Left ventricle myocardium inferior (tissue), 1 donor: ENCODE measurements at regions not wholly inside any gene's neighbourhood (a gene's known extent, or its start where the extent isn't known, plus 50 kb on each side); places are given as distances from the start of the nearest gene placed in this dataset.

Source experiments
- DNase-seq: peaks from one replicate; pipeline ENCODE4 v3.0.0-alpha.2; 2020
- H3K27ac ChIP-seq: fragments of 200-600 bp; replicated peaks from 2 replicates; pipeline ENCODE4 v1.8.0; 2021
- H3K27me3 ChIP-seq: fragments of 200-600 bp; 2 replicates; pipeline ENCODE4 v1.8.0; 2021; ENCODE audit warnings: low read depth
- H3K36me3 ChIP-seq: fragments of 200-600 bp; 2 replicates; pipeline ENCODE4 v1.8.0; 2021
- H3K4me1 ChIP-seq: fragments of 200-600 bp; 2 replicates; pipeline ENCODE4 v1.8.0; 2021
- H3K4me3 ChIP-seq: fragments of 200-600 bp; 2 replicates; pipeline ENCODE4 v1.8.0; 2021; ENCODE audit warnings: mild to moderate bottlenecking, moderate library complexity
- H3K9me3 ChIP-seq: fragments of 200-600 bp; replicated peaks from 2 replicates; pipeline ENCODE4 v1.8.0; 2021
- CTCF ChIP-seq: fragments of 200-600 bp; IDR thresholded peaks from 2 replicates; pipeline ENCODE4 v1.8.0; 2021; ENCODE audit warnings: antibody characterized with exemption, mild to moderate bottlenecking, borderline replicate concordance
- intact Hi-C: fragments of 100-400 bp; cut with micrococcal nuclease; formaldehyde crosslinking; loops from one replicate; pipeline ENCODE4 v1.11.0; 2022
- donor health status: DM: no; HTN: yes; CAD: no; lungs with severe emphysema.

DNA sequence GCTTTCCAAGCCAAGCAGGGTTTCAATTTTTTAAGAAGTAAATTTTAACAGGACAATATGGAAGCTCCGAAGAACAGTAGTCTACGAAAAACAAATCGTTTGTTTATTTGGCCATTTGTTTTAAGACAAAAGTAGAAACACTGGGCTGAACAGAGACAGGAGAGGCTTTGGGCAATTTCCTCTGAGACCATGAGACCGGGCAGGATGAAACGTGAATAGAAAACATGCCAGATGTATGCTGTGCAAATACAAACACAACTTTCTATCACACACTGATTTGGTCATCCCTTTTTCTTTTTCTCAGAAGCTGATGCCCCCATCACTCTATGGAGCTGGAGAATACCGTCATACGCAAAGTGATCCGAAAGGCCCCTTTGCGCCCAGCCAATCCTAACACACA lies 1111.1 kb downstream of the BCL11B start:
- Histone ChIP-seq H3K4me1 (no peaks in the 10 kb centered on the region), H3K36me3 (no peaks in the 10 kb centered on the region), H3K27me3 (peaks cover 47% of the 10 kb centered on the region), H3K27ac (no peak overlapping the region), H3K9me3 (no peaks in the 10 kb centered on the region), H3K4me3 (no peak overlapping the region)
- no peak for TF ChIP-seq CTCF
- intact Hi-C loops = no loop called here
- DNase-seq = no peak

DNA sequence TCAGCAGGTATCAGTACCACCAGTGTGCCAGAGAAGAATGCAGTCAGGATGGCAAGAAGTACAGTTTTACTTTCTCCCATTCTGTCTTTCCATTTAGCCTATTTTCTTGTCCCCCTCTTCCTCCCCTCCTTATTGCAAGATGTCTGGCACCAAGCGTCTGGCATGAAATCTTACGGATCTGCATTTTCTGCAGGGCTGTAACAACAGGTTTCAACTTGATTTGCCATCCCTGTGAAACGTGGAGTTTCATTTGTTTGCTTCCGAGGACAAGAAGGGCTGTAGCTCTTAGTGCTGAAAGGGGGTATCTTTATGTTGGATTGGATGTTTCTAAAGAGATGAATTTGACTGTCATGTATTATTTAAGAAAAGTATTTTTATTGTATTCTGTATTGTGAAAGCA lies 1110.6 kb downstream of the BCL11B start:
- intact Hi-C loops = no loop called here

DNA sequence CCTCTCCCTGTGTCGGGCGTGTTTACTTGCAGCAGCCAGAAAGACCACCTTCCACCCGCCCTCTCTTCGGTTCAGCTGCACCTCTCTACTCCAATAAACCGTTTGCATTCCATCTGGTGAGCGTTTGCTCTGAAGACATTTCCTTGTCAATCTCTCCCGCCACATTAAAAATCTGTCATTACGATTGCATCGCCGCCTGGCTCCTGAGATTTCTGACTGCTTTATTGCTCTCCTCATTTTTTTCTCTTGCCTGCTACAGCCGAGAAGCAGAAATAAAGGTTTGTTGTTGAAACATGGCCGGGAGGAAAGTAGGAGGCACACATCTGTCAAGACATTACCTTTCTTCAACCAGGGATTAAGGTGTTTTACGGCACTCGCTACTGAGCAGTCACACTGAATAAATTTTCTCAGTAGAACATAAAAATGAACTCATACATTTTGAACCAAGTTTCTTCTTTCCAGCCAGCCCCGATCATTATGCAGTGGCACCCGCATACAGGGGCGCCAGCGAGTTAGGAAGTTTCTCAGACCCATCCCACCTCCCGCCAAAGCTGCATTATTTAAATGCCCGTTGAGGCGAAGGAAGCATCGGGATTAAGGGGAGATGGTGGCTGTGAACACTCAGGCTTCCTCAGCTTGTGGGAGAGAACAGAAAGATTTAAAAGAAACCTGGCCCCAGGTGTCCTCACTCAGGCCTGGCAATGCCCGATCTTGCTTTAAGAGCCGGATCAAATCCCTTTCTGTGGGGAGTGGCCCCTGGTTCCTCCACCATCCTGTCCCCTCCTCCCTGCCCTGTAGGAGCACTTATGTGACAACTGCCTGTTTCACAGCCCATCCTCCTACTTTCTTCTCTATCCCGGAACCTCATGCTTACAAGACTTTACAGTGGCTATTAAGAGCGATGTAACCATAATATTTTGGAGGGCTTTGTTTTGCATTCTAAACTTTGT lies 1108.9 kb downstream of the BCL11B start:
- no peak for TF ChIP-seq CTCF
- Histone ChIP-seq H3K4me3 (no peak overlapping the region), H3K4me1 (no peaks in the 10 kb centered on the region), H3K9me3 (no peaks in the 10 kb centered on the region), H3K36me3 (no peaks in the 10 kb centered on the region), H3K27me3 (peaks cover 45% of the 10 kb centered on the region), H3K27ac (no peak overlapping the region)
- no peak for DNase-seq
- intact Hi-C loops = no loop called here

More for the DNA sequence above, 1110.6 kb downstream of the BCL11B start:
- DNase-seq = no peak
- Histone ChIP-seq H3K36me3 (no peaks in the 10 kb centered on the region), H3K4me1 (no peaks in the 10 kb centered on the region), H3K4me3 (no peak overlapping the region), H3K27me3 (peaks cover 47% of the 10 kb centered on the region), H3K9me3 (no peaks in the 10 kb centered on the region), H3K27ac (no peak overlapping the region)
- TF ChIP-seq CTCF = no peak

GRCh38 chr14:98163873-98164272 lies 1108.1 kb downstream of the BCL11B start:
- no peaks in the 10 kb centered on the region for H3K4me1 ChIP-seq
- peaks cover 49% of the 10 kb centered on the region for H3K27me3 ChIP-seq
- no peak overlapping the region for H3K4me3 ChIP-seq
- peaks cover 1% of the 10 kb centered on the region for H3K9me3 ChIP-seq
- H3K36me3 ChIP-seq = no peaks in the 10 kb centered on the region
- no peak for DNase-seq
- TF ChIP-seq CTCF = no peak
- intact Hi-C loops = no loop called here
- no peak overlapping the region for H3K27ac ChIP-seq

- Histone ChIP-seq H3K4me1 (no peaks in the 10 kb centered on the region), H3K36me3 (no peaks in the 10 kb centered on the region), H3K27me3 (peaks cover 49% of the 10 kb centered on the region), H3K27ac (no peak overlapping the region), H3K4me3 (no peak overlapping the region), H3K9me3 (peaks cover 8% of the 10 kb centered on the region)
- no peak for DNase-seq
- TF ChIP-seq CTCF = no peak
- intact Hi-C loops = no loop called here
Observed at GRCh38 chr14:98165976-98166375, 1106.0 kb downstream of the BCL11B start.
